Pancreas (tissue), 10 donors: ENCODE measurements at regions not wholly inside any gene's neighbourhood (a gene's known extent, or its start where the extent isn't known, plus 50 kb on each side); places are given as distances from the start of the nearest gene placed in this dataset.
A peak's percentile ranks its signal among the peaks of the same experiment; 100 is the strongest.

Source experiments
- ATAC-seq, 4 donors: fragments of 200-7000 bp; cut with Tn5 transposase; one replicate each; pipeline versions ENCODE4 v1.8.0 to v1.9.1; 2020; ENCODE audit warnings: mild to moderate bottlenecking in 4 of 4, moderate library complexity in 4 of 4
- DNase-seq, 6 donors: peaks; one replicate each; pipeline ENCODE4 v3.0.0-alpha.2; 2020
- FAIRE-seq: peaks from 2 replicates; lab custom pipeline; 2012; peaks lifted over from hg19 to GRCh38; lab: Jason Lieb, UNC
- H3K27ac ChIP-seq, 4 donors: fragments of 200-600 bp; sonication (generic); 1 replicate in 3 of 4; 2 replicates in 1 of 4; pipeline versions ENCODE4 v1.5.0 to v1.8.0; 2020
- H3K27me3 ChIP-seq, 4 donors: fragments of 200-600 bp; one replicate each; pipeline ENCODE4 v1.8.0; 2021
- H3K36me3 ChIP-seq, 3 donors: fragments of 200-600 bp; sonication (generic) in 1 of 3; one replicate each; pipeline versions ENCODE4 v1.5.0 to v1.8.0; 2020 to 2021
- H3K4me1 ChIP-seq, 3 donors: fragments of 200-600 bp; one replicate each; pipeline ENCODE4 v1.8.0; 2021
- H3K4me3 ChIP-seq, 4 donors: fragments of 200-600 bp; sonication (generic) in 2 of 4; one replicate each; pipeline versions ENCODE4 v1.5.0 to v1.8.0; 2020 to 2021
- H3K9me3 ChIP-seq, 4 donors: fragments of 200-600 bp; one replicate each; pipeline ENCODE4 v1.8.0; 2021
- WGBS, 2 donors: extraction: QIAGEN DNeasy Blood & Tissue Kit; methylation state at CpG; one replicate each; pipeline ENCODE4 v1.1.7; 2013; 5-methylcytosine and 5-hydroxymethylcytosine counted together
- intact Hi-C, 3 donors: fragments of 100-400 bp; cut with DNase I; formaldehyde crosslinking; loops; one replicate each; pipeline versions ENCODE4 v1.11.1 to v1.14.2; 2022
- TF ChIP-seq, protein P1 (sequence below), 4 donors: fragments of 200-600 bp; sonication (generic) in 3 of 4; IDR thresholded peaks; one replicate each; pipeline versions ENCODE4 v1.5.0 to v1.8.0; 2021; ENCODE audit warnings: antibody characterized with exemption in 4 of 4
- donor health status: healthy with polysubstance abuse.
- donor health status: DM: no; HTN: no; CAD: no; lungs with moderate emphysema.
- donor health status: DM: no; HTN: no; CAD: no.
- donor health status: control.
- donor health status: control.
- donor health status: Bipolar disorder and iron deficiency.
- donor health status: DM: yes; HTN: yes; CAD: no.
- donor health status: DM: no; HTN: no; CAD: no.
- donor health status: DM: no; HTN: no; CAD: no.
- donor health status: DM: yes; HTN: yes; CAD: no.

DNA sequence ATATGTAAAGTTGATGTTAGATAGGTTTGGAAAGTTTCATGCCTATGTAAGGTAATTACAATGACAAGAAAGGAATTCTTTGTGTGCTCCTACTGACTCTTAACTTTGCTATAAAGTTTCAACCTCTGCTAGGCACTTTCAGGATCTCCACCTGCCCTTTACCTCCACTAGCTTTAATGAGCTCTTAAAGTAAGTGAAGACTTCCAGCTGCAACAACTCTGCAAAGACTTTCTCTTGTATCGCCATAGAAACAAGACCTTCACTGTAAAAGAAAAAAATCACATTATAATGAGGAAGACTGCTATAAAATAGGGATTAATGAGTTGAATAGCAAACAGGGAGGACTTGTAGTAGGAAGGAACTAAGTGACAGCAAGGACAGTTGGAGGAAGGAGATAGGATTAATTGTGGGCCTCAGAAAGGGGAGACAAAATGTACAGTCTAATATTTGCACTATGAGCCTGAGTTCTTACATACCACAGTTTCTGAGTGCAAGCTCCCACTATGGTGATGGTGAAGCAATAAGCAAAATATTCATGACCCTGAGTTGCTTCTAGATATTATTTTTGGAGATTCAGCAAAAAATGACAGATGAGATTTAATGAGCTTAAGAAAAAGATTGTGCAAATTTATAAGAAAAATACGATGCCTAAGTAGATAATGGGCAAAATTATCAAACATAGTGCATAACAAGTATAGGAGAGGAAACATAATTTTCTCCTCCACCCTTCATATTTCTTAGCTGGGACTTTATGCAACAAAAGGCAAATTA is 66.7 kb downstream of the DHRS2 start:
- intact Hi-C loops = no loop called here
- 43 to 64% methylated on average over 2 of the region's 2 CpGs for WGBS, 2 donors
- Histone ChIP-seq H3K27me3 (no peaks in the 10 kb centered on the region), H3K9me3 (peaks cover 0 to 3% (median 0%) of the 10 kb centered on the region in 4 donors), H3K36me3 (no peaks in the 10 kb centered on the region), H3K4me1 (peaks cover 0 to 10% (median 0%) of the 10 kb centered on the region in 3 donors), H3K4me3 (no peak overlapping the region), H3K27ac (no peak overlapping the region)
- FAIRE-seq (no peak), DNase-seq (no peak), ATAC-seq (no peak)
- TF ChIP-seq, protein P1, sequence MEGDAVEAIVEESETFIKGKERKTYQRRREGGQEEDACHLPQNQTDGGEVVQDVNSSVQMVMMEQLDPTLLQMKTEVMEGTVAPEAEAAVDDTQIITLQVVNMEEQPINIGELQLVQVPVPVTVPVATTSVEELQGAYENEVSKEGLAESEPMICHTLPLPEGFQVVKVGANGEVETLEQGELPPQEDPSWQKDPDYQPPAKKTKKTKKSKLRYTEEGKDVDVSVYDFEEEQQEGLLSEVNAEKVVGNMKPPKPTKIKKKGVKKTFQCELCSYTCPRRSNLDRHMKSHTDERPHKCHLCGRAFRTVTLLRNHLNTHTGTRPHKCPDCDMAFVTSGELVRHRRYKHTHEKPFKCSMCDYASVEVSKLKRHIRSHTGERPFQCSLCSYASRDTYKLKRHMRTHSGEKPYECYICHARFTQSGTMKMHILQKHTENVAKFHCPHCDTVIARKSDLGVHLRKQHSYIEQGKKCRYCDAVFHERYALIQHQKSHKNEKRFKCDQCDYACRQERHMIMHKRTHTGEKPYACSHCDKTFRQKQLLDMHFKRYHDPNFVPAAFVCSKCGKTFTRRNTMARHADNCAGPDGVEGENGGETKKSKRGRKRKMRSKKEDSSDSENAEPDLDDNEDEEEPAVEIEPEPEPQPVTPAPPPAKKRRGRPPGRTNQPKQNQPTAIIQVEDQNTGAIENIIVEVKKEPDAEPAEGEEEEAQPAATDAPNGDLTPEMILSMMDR (IDR thresholded peaks at IDR 0.05) = no peak

DNA sequence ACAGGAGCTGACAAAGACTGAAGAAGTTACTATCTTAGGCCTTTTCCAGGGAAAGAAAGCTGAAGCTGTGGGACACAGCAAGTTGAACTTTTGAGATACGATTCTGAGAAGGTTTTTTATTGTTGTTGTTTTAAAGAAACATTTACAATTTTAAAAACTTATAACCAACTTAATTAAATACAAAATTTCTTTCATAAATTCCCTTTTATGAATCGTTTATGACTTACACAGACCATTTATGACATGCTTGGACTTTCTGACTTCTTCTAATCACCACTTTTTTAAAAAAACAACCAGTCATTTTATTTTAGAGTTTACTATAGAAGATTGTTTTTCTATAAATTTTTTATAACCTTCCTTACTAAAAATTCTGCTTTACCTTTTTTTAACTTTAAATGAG is 68.7 kb downstream of the DHRS2 start:
- no peaks in the 10 kb centered on the region for H3K36me3 ChIP-seq
- no peak for DNase-seq
- 62 to 66% methylated on average over 2 of the region's 2 CpGs for WGBS, 2 donors
- intact Hi-C loops = no loop called here
- no peak for ATAC-seq
- no peaks in the 10 kb centered on the region for H3K27me3 ChIP-seq
- H3K4me3 ChIP-seq = no peak overlapping the region
- H3K4me1 ChIP-seq = no peaks in the 10 kb centered on the region
- TF ChIP-seq, protein P1 (IDR thresholded peaks at IDR 0.05) = no peak
- FAIRE-seq = no peak
- peaks cover 0 to 3% (median 0%) of the 10 kb centered on the region in 4 donors for H3K9me3 ChIP-seq
- no peak overlapping the region for H3K27ac ChIP-seq

DNA sequence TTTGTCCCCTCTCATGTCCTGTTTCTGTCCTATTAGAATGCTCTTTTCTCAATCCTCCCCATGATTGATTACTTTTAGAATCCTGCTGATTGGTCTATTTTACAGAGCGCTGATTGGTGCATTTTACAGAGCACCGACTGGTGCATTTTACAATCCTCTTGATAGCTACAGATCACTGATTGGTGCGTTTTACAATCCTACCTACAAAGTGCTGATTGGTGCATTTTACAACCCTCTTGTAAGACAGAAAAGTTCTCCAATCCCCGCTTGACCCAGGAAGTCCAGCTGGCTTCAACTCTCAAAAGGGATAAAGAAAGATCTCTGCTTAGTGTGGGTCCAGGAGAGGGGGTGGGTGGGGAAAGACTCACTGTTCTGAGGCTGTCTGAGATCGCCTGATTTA is 71.3 kb downstream of the DHRS2 start:
- intact Hi-C loops = no loop called here
- ATAC-seq (no peak), DNase-seq (no peak), FAIRE-seq (no peak)
- Histone ChIP-seq H3K4me3 (no peak overlapping the region), H3K27me3 (no peaks in the 10 kb centered on the region), H3K27ac (no peak overlapping the region), H3K4me1 (no peaks in the 10 kb centered on the region), H3K9me3 (peaks cover 0 to 3% (median 0%) of the 10 kb centered on the region in 4 donors), H3K36me3 (no peaks in the 10 kb centered on the region)
- TF ChIP-seq, protein P1 (IDR thresholded peaks at IDR 0.05) = no peak
- 90% methylated on average over 5 of the region's 5 CpGs for WGBS, 2 donors

DNA sequence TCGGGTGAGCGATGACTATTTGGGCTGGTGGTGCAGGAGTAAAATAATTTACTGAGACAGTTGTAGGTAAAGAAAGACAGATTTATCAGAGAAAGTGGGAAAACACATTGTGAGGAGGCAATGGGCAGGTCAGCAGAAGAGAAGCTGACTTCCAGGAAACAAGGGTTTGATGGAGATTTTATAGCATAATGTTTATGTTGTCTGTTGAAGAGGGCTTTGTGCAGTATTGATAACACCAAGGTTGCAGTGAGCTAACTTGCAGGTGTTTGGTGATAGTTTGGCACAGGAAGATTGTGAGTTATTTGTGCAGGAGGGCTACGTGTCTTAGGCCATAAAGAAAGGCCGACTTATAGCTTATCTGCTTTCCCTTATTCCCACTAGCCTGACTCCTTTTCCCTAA is 72.2 kb downstream of the DHRS2 start:
- ATAC-seq = no peak
- TF ChIP-seq, protein P1 (IDR thresholded peaks at IDR 0.05) = no peak
- Histone ChIP-seq H3K36me3 (no peaks in the 10 kb centered on the region), H3K4me1 (no peaks in the 10 kb centered on the region), H3K4me3 (no peak overlapping the region), H3K9me3 (peaks cover 0 to 3% (median 0%) of the 10 kb centered on the region in 4 donors), H3K27ac (no peak overlapping the region), H3K27me3 (no peaks in the 10 kb centered on the region)
- DNase-seq = no peak
- no peak for FAIRE-seq
- 59 to 60% methylated on average over 4 of the region's 4 CpGs for WGBS, 2 donors
- intact Hi-C loops = no loop called here

DNA sequence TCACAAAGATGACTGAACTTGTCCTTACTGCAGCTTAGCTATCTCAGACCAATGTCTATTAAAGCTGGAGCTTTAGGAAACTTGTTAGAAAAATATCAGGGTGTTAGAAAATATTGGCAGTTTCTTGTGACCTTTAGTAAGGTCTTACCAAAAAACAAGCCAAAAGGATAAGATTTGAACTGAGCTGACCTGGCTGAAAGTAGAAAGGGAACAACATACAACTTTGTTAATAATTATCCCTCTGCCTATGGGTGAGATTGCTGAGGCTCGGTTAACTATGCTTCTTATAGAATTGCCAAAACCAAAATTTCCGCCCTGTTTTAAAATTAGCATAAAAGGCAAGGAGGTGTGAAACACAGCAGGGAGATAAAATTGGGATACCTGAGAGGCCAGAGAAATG is 73.8 kb downstream of the DHRS2 start:
- Histone ChIP-seq H3K4me1 (no peaks in the 10 kb centered on the region), H3K4me3 (no peak overlapping the region), H3K9me3 (peaks cover 0 to under 1% (median 0%) of the 10 kb centered on the region in 4 donors), H3K27ac (no peak overlapping the region), H3K27me3 (no peaks in the 10 kb centered on the region), H3K36me3 (no peaks in the 10 kb centered on the region)
- FAIRE-seq = no peak
- ATAC-seq = peak in 1 of 4 donors; percentile 78
- intact Hi-C loops = no loop called here
- WGBS, 2 donors = 22 to 38% methylated on average over 2 of the region's 2 CpGs
- DNase-seq = no peak
- TF ChIP-seq, protein P1 (IDR thresholded peaks at IDR 0.05) = no peak
